WTC11 (cell line): ENCODE measurements at regions not wholly inside any gene's neighbourhood (a gene's known extent, or its start where the extent isn't known, plus 50 kb on each side); places are given as distances from the start of the nearest gene placed in this dataset.

Experiments
- ATAC-seq: fragments of 200-7000 bp; cut with Tn5 transposase; 2 replicates; pipeline ENCODE4 v1.10.0; 2021; ENCODE audit warnings: mild to moderate bottlenecking, moderate library complexity
- CTCF ChIA-PET: fragments of 300-600 bp; sonication (Branson Sonifier 250); formaldehyde crosslinking; loops from one replicate; lab custom pipeline; 2021; ENCODE audit warnings: antibody characterized with exemption; lab: Charles Lee
- POLR2A ChIA-PET: fragments of 350-600 bp; sonication (Branson Sonifier 250); formaldehyde crosslinking; loops from one replicate; lab custom pipeline; 2021; ENCODE audit warnings: antibody characterized with exemption; lab: Charles Lee
- DNase-seq: peaks from one replicate; pipeline ENCODE4 v3.0.0; 2021; ENCODE audit warnings: low spot score
- H3K27ac Mint-ChIP-seq: 2 replicates; pipeline ENCODE4 v1.8.0; 2021; ENCODE audit warnings: mixed read lengths
- H3K27me3 Mint-ChIP-seq: 2 replicates; pipeline ENCODE4 v1.8.0; 2021; ENCODE audit warnings: low read depth, mild to moderate bottlenecking, moderate library complexity, mixed read lengths
- H3K36me3 Mint-ChIP-seq: 2 replicates; pipeline ENCODE4 v1.8.0; 2021; ENCODE audit warnings: mixed read lengths
- H3K4me1 Mint-ChIP-seq: 2 replicates; pipeline ENCODE4 v1.8.0; 2022; ENCODE audit warnings: mixed read lengths
- H3K4me3 Mint-ChIP-seq: 2 replicates; pipeline ENCODE4 v1.8.0; 2021; ENCODE audit warnings: mild to moderate bottlenecking, moderate library complexity, mixed read lengths
- H3K9me3 Mint-ChIP-seq: 2 replicates; pipeline ENCODE4 v1.8.0; 2021; ENCODE audit warnings: mixed read lengths
- ERG ChIP-seq: fragments of 250-450 bp; sonication (Bioruptor Pico); IDR thresholded peaks from 2 replicates; pipeline ENCODE4 v1.8.0; 2021; ENCODE audit warnings: mild to moderate bottlenecking
- ETV6 ChIP-seq: sonication (generic); formaldehyde crosslinking; IDR thresholded peaks from 2 replicates; pipeline ENCODE4 v1.8.1; 2022; ENCODE audit warnings: mild to moderate bottlenecking, missing genetic modification reagents
- GTF2I ChIP-seq: fragments of 250-450 bp; sonication (Bioruptor Pico); conservative IDR thresholded peaks from 2 replicates; pipeline ENCODE4 v1.4.0; 2021; ENCODE audit warnings: mild to moderate bottlenecking
- KAT7 ChIP-seq: sonication (generic); formaldehyde crosslinking; IDR thresholded peaks from 2 replicates; pipeline ENCODE4 v1.8.1; 2023; ENCODE audit warnings: missing genetic modification reagents, mild to moderate bottlenecking, borderline replicate concordance
- MLX ChIP-seq: sonication (generic); formaldehyde crosslinking; IDR thresholded peaks from 2 replicates; pipeline ENCODE4 v1.8.1; 2023; ENCODE audit warnings: mild to moderate bottlenecking, missing genetic modification reagents, moderate library complexity
- MYBL2 ChIP-seq: sonication (generic); formaldehyde crosslinking; IDR thresholded peaks from 2 replicates; pipeline ENCODE4 v1.8.1; 2023; ENCODE audit warnings: mild to moderate bottlenecking, moderate library complexity, missing genetic modification reagents
- NFE2L1 ChIP-seq: sonication (generic); formaldehyde crosslinking; IDR thresholded peaks from 2 replicates; pipeline ENCODE4 v1.8.1; 2023; ENCODE audit warnings: missing genetic modification reagents
- PRDM15 ChIP-seq: sonication (generic); formaldehyde crosslinking; IDR thresholded peaks from 2 replicates; pipeline ENCODE4 v1.8.0; 2022; ENCODE audit warnings: missing genetic modification reagents
- ZNF396 ChIP-seq: fragments of 250-450 bp; sonication (Bioruptor Pico); IDR thresholded peaks from 2 replicates; pipeline ENCODE4 v1.8.0; 2021; ENCODE audit warnings: mild to moderate bottlenecking, moderate library complexity, borderline replicate concordance
- ZNF416 ChIP-seq: fragments of 250-450 bp; sonication (Bioruptor Pico); IDR thresholded peaks from 2 replicates; pipeline ENCODE4 v1.9.0; 2021; ENCODE audit warnings: mild to moderate bottlenecking, inconsistent platforms
- ZNF423 ChIP-seq: fragments of 250-450 bp; sonication (Bioruptor Pico); IDR thresholded peaks from 2 replicates; pipeline ENCODE4 v2.1.2; 2022; ENCODE audit warnings: mild to moderate bottlenecking, moderate library complexity
- ZNF671 ChIP-seq: fragments of 250-450 bp; sonication (Bioruptor Pico); IDR thresholded peaks from 2 replicates; pipeline ENCODE4 v1.8.0; 2021; ENCODE audit warnings: mild to moderate bottlenecking
- TF ChIP-seq, protein P1 (sequence below): sonication (generic); formaldehyde crosslinking; IDR thresholded peaks from 2 replicates; pipeline ENCODE4 v1.8.0; 2022; ENCODE audit warnings: mild to moderate bottlenecking, missing genetic modification reagents
- TF ChIP-seq, protein P2 (sequence below): sonication (generic); formaldehyde crosslinking; IDR thresholded peaks from 2 replicates; pipeline ENCODE4 v1.8.1; 2023; ENCODE audit warnings: mild to moderate bottlenecking, missing genetic modification reagents, moderate library complexity
- TF ChIP-seq, protein P3 (sequence below): sonication (generic); formaldehyde crosslinking; IDR thresholded peaks from 2 replicates; pipeline ENCODE4 v1.8.0; 2022; ENCODE audit warnings: mild to moderate bottlenecking, missing genetic modification reagents
- TF ChIP-seq, protein P4 (sequence below): sonication (generic); formaldehyde crosslinking; IDR thresholded peaks from 2 replicates; pipeline ENCODE4 v1.8.0; 2023; ENCODE audit warnings: missing genetic modification reagents

GRCh38 chr10:62894156-62894555 lies 78.0 kb upstream of the EGR2 start (continued):
- TF ChIP-seq PRDM15 (CRISPR knock-in tag) (no peak), ZNF396 (CRISPR knock-in tag) (no peak)
- TF ChIP-seq, all 79 proteins: peak for 0

- Mint-ChIP-seq H3K9me3 (no peaks in the 10 kb centered on the region; the same call in 1 of the 2 replicates), H3K4me1 (peaks cover 19% of the 10 kb centered on the region), H3K36me3 (no peaks in the 10 kb centered on the region), H3K27me3 (no peaks in the 10 kb centered on the region), H3K27ac (no peak overlapping the region), H3K4me3 (no peak overlapping the region)
- CTCF ChIA-PET = no interaction called here
- ATAC-seq = no peak
- POLR2A ChIA-PET = no interaction called here
- TF ChIP-seq MYBL2 (CRISPR knock-in tag) (no peak), MLX (CRISPR knock-in tag) (no peak), ZNF423 (CRISPR knock-in tag) (no peak), ZNF671 (CRISPR knock-in tag) (no peak), ERG (CRISPR knock-in tag) (no peak), NFE2L1 (CRISPR knock-in tag) (no peak), ZNF416 (CRISPR knock-in tag) (no peak), ETV6 (no peak), KAT7 (CRISPR knock-in tag) (no peak), GTF2I (CRISPR knock-in tag) (no peak)
- TF ChIP-seq, protein P1, sequence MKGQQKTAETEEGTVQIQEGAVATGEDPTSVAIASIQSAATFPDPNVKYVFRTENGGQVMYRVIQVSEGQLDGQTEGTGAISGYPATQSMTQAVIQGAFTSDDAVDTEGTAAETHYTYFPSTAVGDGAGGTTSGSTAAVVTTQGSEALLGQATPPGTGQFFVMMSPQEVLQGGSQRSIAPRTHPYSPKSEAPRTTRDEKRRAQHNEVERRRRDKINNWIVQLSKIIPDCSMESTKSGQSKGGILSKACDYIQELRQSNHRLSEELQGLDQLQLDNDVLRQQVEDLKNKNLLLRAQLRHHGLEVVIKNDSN (CRISPR knock-in tag) = no peak
- TF ChIP-seq, protein P2, sequence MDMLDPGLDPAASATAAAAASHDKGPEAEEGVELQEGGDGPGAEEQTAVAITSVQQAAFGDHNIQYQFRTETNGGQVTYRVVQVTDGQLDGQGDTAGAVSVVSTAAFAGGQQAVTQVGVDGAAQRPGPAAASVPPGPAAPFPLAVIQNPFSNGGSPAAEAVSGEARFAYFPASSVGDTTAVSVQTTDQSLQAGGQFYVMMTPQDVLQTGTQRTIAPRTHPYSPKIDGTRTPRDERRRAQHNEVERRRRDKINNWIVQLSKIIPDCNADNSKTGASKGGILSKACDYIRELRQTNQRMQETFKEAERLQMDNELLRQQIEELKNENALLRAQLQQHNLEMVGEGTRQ = no peak
- TF ChIP-seq, protein P3, sequence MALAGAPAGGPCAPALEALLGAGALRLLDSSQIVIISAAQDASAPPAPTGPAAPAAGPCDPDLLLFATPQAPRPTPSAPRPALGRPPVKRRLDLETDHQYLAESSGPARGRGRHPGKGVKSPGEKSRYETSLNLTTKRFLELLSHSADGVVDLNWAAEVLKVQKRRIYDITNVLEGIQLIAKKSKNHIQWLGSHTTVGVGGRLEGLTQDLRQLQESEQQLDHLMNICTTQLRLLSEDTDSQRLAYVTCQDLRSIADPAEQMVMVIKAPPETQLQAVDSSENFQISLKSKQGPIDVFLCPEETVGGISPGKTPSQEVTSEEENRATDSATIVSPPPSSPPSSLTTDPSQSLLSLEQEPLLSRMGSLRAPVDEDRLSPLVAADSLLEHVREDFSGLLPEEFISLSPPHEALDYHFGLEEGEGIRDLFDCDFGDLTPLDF = no peak
- TF ChIP-seq, protein P4, sequence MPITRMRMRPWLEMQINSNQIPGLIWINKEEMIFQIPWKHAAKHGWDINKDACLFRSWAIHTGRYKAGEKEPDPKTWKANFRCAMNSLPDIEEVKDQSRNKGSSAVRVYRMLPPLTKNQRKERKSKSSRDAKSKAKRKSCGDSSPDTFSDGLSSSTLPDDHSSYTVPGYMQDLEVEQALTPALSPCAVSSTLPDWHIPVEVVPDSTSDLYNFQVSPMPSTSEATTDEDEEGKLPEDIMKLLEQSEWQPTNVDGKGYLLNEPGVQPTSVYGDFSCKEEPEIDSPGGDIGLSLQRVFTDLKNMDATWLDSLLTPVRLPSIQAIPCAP (CRISPR knock-in tag) = no peak
- DNase-seq = no peak
Observed at GRCh38 chr10:62893036-62893435, 76.9 kb upstream of the EGR2 start.
